HepG2 (cell line): ENCODE measurements at regions not wholly inside any gene's neighbourhood (a gene's known extent, or its start where the extent isn't known, plus 50 kb on each side); places are given as distances from the start of the nearest gene placed in this dataset.

Experiments used
- ATAC-seq: fragments of 200-7000 bp; cut with Tn5 transposase; 3 replicates; pipeline ENCODE4 v1.9.1; 2020; ENCODE audit warnings: mild to moderate bottlenecking, moderate library complexity
- BruUV-seq: library from RNA; stranded (reverse); fragments of 400-500 nt; replicated peaks from 2 replicates; lab custom pipeline; 2021; lab: Mats Ljungman, UMichigan
- CTCF ChIA-PET: fragments of 300-600 bp; formaldehyde crosslinking; extraction: SDS; loops from one replicate; lab custom pipeline; 2021; ENCODE audit warnings: low total read pairs, inconsistent platforms, low intra/inter-chr PET ratio; lab: Yijun Ruan, JAX
- POLR2A ChIA-PET: fragments of 350-600 bp; sonication (Branson Sonifier 250); formaldehyde crosslinking; loops from one replicate; lab custom pipeline; 2020; ENCODE audit warnings: antibody characterized with exemption, inconsistent platforms; lab: Yijun Ruan, JAX
- DNase-seq: peaks from one replicate; pipeline ENCODE4 v3.0.0-alpha.2; 2015; ENCODE audit warnings: low spot score
- FAIRE-seq: peaks from 3 replicates; lab custom pipeline; 2011; peaks lifted over from hg19 to GRCh38; lab: Jason Lieb, UNC
- H2AFZ ChIP-seq: one replicate; pipeline ENCODE4 v1.6.1; 2011; ENCODE audit warnings: low read length, inconsistent platforms
- H3K27ac ChIP-seq: fragments of 300-600 bp; 3 replicates; pipeline ENCODE4 v1.8.0; 2011; ENCODE audit warnings: mixed run types, mild to moderate bottlenecking, mixed read lengths, low read length, inconsistent platforms; ENCODE audit not compliant: insufficient read depth; ENCODE audit errors: extremely low read length
- H3K27me3 ChIP-seq, 2 experiments: fragments of 200-600 bp in 1 of 2; 2 replicates in 1 of 2; 3 replicates in 1 of 2; pipeline versions ENCODE4 v1.6.0 to v1.8.0; 2011; ENCODE audit warnings: low read length in 2 of 2, mild to moderate bottlenecking in 2 of 2, moderate library complexity in 2 of 2, inconsistent platforms in 1 of 2; ENCODE audit not compliant: insufficient read depth in 2 of 2, control insufficient read depth in 1 of 2
- H3K36me3 ChIP-seq, 2 experiments: fragments of 200-600 bp in 1 of 2; replicated peaks in 1 of 2; 2 replicates in 1 of 2; 3 replicates in 1 of 2; pipeline versions ENCODE4 v1.5.1 to v1.8.0; 2011; ENCODE audit warnings: low read length in 2 of 2, inconsistent platforms in 1 of 2; ENCODE audit not compliant: insufficient read depth in 2 of 2, control insufficient read depth in 1 of 2
- H3K4me1 ChIP-seq: 2 replicates; pipeline ENCODE4 v1.5.1; 2012; ENCODE audit warnings: low read length, inconsistent platforms; ENCODE audit not compliant: insufficient read depth
- H3K4me2 ChIP-seq: 2 replicates; pipeline ENCODE4 v1.6.0; 2011; ENCODE audit warnings: low read depth, low read length, inconsistent platforms
- H3K4me3 ChIP-seq, 3 experiments: fragments of 200-600 bp in 1 of 3; sonication (generic), shearing (Covaris generic) in 1 of 3; replicated peaks in 1 of 3; 2 replicates each; pipeline ENCODE4 v1.5.1; 2011 to 2016; ENCODE audit warnings: low read length in 3 of 3, inconsistent platforms in 2 of 3, low read depth in 2 of 3, mild to moderate bottlenecking in 2 of 3, control low read depth in 1 of 3, mixed read lengths in 1 of 3; ENCODE audit not compliant: insufficient read depth in 1 of 3
- H3K79me2 ChIP-seq: one replicate; pipeline ENCODE4 v1.6.1; 2011; ENCODE audit warnings: low read length, inconsistent platforms; ENCODE audit not compliant: insufficient read depth
- H3K9ac ChIP-seq: 2 replicates; pipeline ENCODE4 v1.6.0; 2011; ENCODE audit warnings: mild to moderate bottlenecking, low read depth, low read length, inconsistent platforms; ENCODE audit not compliant: insufficient read depth
- H3K9me3 ChIP-seq: 2 replicates; pipeline ENCODE4 v1.5.1; 2012; ENCODE audit warnings: mild to moderate bottlenecking, low read length
- H4K20me1 ChIP-seq: 2 replicates; pipeline ENCODE4 v1.6.0; 2011; ENCODE audit warnings: inconsistent platforms, mild to moderate bottlenecking, low read length, moderate library complexity; ENCODE audit not compliant: insufficient read depth
- ESRRA ChIP-seq: sonication (generic); formaldehyde crosslinking; IDR thresholded peaks from 2 replicates; pipeline ENCODE4 v1.5.1; 2020; ENCODE audit warnings: mild to moderate bottlenecking, low read depth, missing genetic modification reagents
- ETV5 ChIP-seq: IDR thresholded peaks from 2 replicates; pipeline ENCODE4 v1.6.1; 2018; ENCODE audit warnings: missing biosample characterization, missing genetic modification reagents, inconsistent platforms, borderline replicate concordance
- HMG20A ChIP-seq: IDR thresholded peaks from 2 replicates; pipeline ENCODE4 v1.6.1; 2016; ENCODE audit warnings: borderline replicate concordance
- HNRNPH1 ChIP-seq: fragments of 200-400 bp; formaldehyde crosslinking; optimal IDR thresholded peaks from 2 replicates; pipeline ENCODE3; 2017; ENCODE audit warnings: mild to moderate bottlenecking, low read depth, low read length
- HNRNPLL ChIP-seq: fragments of 200-400 bp; formaldehyde crosslinking; IDR thresholded peaks from 2 replicates; pipeline ENCODE4 v1.6.1; 2017; ENCODE audit warnings: mild to moderate bottlenecking, low read depth, low read length; ENCODE audit not compliant: poor library complexity, severe bottlenecking
- LBX2 ChIP-seq: sonication (generic); formaldehyde crosslinking; IDR thresholded peaks from 2 replicates; pipeline ENCODE4 v1.5.0; 2020; ENCODE audit warnings: missing genetic modification reagents, mild to moderate bottlenecking, borderline replicate concordance
- MED1 ChIP-seq: sonication (generic); formaldehyde crosslinking; IDR thresholded peaks from 2 replicates; pipeline ENCODE4 v1.4.0; 2020; ENCODE audit warnings: missing genetic modification reagents
- MTA1 ChIP-seq: sonication (generic); formaldehyde crosslinking; IDR thresholded peaks from 2 replicates; pipeline ENCODE4 v1.4.0; 2020; ENCODE audit warnings: missing genetic modification reagents, mild to moderate bottlenecking, borderline replicate concordance
- NR2F1 ChIP-seq, 2 experiments: fragments of 450-650 bp in 1 of 2; formaldehyde crosslinking in 1 of 2; IDR thresholded peaks; 2 replicates each; pipeline versions ENCODE4 v1.5.0 to v1.6.1; 2016 to 2020; ENCODE audit warnings: mild to moderate bottlenecking in 1 of 2, missing compliant biosample characterization in 1 of 2, missing genetic modification reagents in 1 of 2, moderate library complexity in 1 of 2
- SNAI1 ChIP-seq: sonication (generic); formaldehyde crosslinking; IDR thresholded peaks from 2 replicates; pipeline ENCODE4 v1.5.0; 2020; ENCODE audit warnings: mild to moderate bottlenecking, missing genetic modification reagents, borderline replicate concordance
- TCF12 ChIP-seq, 2 experiments: fragments of 450-650 bp in 1 of 2; sonication (generic) in 1 of 2; formaldehyde crosslinking in 1 of 2; IDR thresholded peaks; 2 replicates each; pipeline versions ENCODE4 v1.6.1 to v1.8.0; 2017 to 2022; ENCODE audit warnings: antibody characterized with exemption in 1 of 2, mild to moderate bottlenecking in 1 of 2, missing genetic modification reagents in 1 of 2, moderate library complexity in 1 of 2
- TCF7 ChIP-seq: sonication (generic); IDR thresholded peaks from 2 replicates; pipeline ENCODE4 v1.6.1; 2016; ENCODE audit warnings: antibody characterized with exemption, low read depth
- TOE1 ChIP-seq: sonication (generic); formaldehyde crosslinking; IDR thresholded peaks from 2 replicates; pipeline ENCODE4 v1.4.0; 2020; ENCODE audit warnings: mild to moderate bottlenecking, missing genetic modification reagents
- U2AF1 ChIP-seq: fragments of 200-400 bp; formaldehyde crosslinking; optimal IDR thresholded peaks from 2 replicates; pipeline ENCODE3; 2017; ENCODE audit warnings: mild to moderate bottlenecking, low read depth, low read length
- ZBTB1 ChIP-seq: sonication (generic); formaldehyde crosslinking; IDR thresholded peaks from 2 replicates; pipeline ENCODE4 v1.4.0; 2020; ENCODE audit warnings: missing genetic modification reagents, borderline replicate concordance
- ZNF260 ChIP-seq: sonication (generic); formaldehyde crosslinking; IDR thresholded peaks from 2 replicates; pipeline ENCODE4 v1.4.0; 2020; ENCODE audit warnings: missing genetic modification reagents, low read depth, mild to moderate bottlenecking, borderline replicate concordance
- ZNF44 ChIP-seq: sonication (generic); formaldehyde crosslinking; IDR thresholded peaks from 2 replicates; pipeline ENCODE4 v1.5.1; 2020; ENCODE audit warnings: mild to moderate bottlenecking, missing genetic modification reagents
- ZNF567 ChIP-seq: sonication (generic); formaldehyde crosslinking; IDR thresholded peaks from 2 replicates; pipeline ENCODE4 v1.8.1; 2023; ENCODE audit warnings: mild to moderate bottlenecking, missing genetic modification reagents, borderline replicate concordance
- ZSCAN29 ChIP-seq: sonication (generic); formaldehyde crosslinking; conservative IDR thresholded peaks from 2 replicates; pipeline ENCODE4 v1.4.0; 2020; ENCODE audit warnings: mild to moderate bottlenecking, missing genetic modification reagents
- WGBS: methylation state at CpG from one replicate; pipeline ENCODE4 v1.1.6; 2017; ENCODE audit warnings: low lambda C conversion rate; 5-methylcytosine and 5-hydroxymethylcytosine counted together
- in situ Hi-C: cut with HindIII; loops from 2 replicates; pipeline ENCODE4 v1.10.0; 2017; ENCODE audit warnings: low pct_unique_long_range_greater_than_20kb; ENCODE audit not compliant: extremely low pct_ligation_motif_present
- intact Hi-C: fragments of 100-400 bp; cut with micrococcal nuclease; formaldehyde crosslinking; loops from one replicate; pipeline ENCODE4 v1.10.0; 2022; ENCODE audit not compliant: unreplicated experiment
- TF ChIP-seq, protein P1 (sequence below): sonication (generic); formaldehyde crosslinking; conservative IDR thresholded peaks from 2 replicates; pipeline ENCODE4 v1.8.0; 2022; ENCODE audit warnings: mild to moderate bottlenecking, moderate library complexity, missing genetic modification reagents

DNA sequence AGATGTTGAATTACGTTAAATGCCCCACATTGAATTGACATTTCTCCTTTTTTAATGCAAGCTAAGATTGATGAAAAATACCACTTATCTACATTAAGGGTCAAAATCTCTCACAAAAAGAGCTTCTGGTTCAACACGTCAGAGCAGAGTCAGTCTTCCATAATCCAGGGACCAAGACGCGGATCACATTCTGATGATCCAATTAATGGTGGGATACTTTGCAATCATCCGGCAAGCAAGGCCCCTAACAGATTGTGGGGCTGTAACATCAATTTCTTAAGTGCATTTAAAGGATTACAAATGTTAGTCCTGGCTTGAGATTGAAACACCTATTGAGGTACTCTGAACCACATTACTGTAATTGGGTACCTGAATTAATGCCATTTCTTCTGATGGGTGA lies 120.2 kb upstream of the ESRRG start (continued):
- no peak for TF ChIP-seq SNAI1 (CRISPR knock-in tag)

GRCh38 chr1:216841165-216841564 lies 117.9 kb upstream of the ESRRG start:
- TF ChIP-seq, protein P1, sequence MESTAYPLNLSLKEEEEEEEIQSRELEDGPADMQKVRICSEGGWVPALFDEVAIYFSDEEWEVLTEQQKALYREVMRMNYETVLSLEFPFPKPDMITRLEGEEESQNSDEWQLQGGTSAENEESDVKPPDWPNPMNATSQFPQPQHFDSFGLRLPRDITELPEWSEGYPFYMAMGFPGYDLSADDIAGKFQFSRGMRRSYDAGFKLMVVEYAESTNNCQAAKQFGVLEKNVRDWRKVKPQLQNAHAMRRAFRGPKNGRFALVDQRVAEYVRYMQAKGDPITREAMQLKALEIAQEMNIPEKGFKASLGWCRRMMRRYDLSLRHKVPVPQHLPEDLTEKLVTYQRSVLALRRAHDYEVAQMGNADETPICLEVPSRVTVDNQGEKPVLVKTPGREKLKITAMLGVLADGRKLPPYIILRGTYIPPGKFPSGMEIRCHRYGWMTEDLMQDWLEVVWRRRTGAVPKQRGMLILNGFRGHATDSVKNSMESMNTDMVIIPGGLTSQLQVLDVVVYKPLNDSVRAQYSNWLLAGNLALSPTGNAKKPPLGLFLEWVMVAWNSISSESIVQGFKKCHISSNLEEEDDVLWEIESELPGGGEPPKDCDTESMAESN (CRISPR knock-in tag): no peak
- TF ChIP-seq ZSCAN29 (CRISPR knock-in tag): no peak
- no peak for TF ChIP-seq HNRNPH1
- no peak for TF ChIP-seq ZNF567 (CRISPR knock-in tag)
- no peak for TF ChIP-seq TCF7
- TF ChIP-seq ZNF44: no peak
- no peak for TF ChIP-seq HNRNPLL
- TF ChIP-seq LBX2 (CRISPR knock-in tag): no peak
- no peak for TF ChIP-seq ESRRA (CRISPR knock-in tag)
- no peak for TF ChIP-seq ZBTB1
- no peak for TF ChIP-seq TOE1
- TF ChIP-seq TCF12 (IDR thresholded peaks at IDR 0.05): no peak
- TF ChIP-seq TCF12 (CRISPR knock-in tag; IDR thresholded peaks at IDR 0.05): no peak
- no peak for TF ChIP-seq ETV5
- TF ChIP-seq HMG20A (CRISPR knock-in tag): no peak
- no peak for TF ChIP-seq U2AF1
- TF ChIP-seq ZNF260 (CRISPR knock-in tag): no peak
- no peak for TF ChIP-seq MTA1 (CRISPR knock-in tag)
- TF ChIP-seq MED1 (CRISPR knock-in tag): no peak
- no peak for TF ChIP-seq NR2F1 (CRISPR knock-in tag; IDR thresholded peaks at IDR 0.05)
- Histone ChIP-seq H3K27ac (no peak overlapping the region), H3K9ac (no peak overlapping the region), H3K27me3 (no peaks in the 10 kb centered on the region), H4K20me1 (no peaks in the 10 kb centered on the region), H3K4me3 (no peak overlapping the region), H3K36me3 (no peaks in the 10 kb centered on the region), H2AFZ (no peak overlapping the region), H3K4me2 (no peak overlapping the region), H3K9me3 (no peaks in the 10 kb centered on the region), H3K79me2 (no peaks in the 10 kb centered on the region), H3K4me1 (no peaks in the 10 kb centered on the region)
- ATAC-seq (no peak), FAIRE-seq (no peak), DNase-seq (no peak)
- ChIA-PET POLR2A (no interaction called here), CTCF (no interaction called here)
- BruUV-seq: no TSS peak
- WGBS: 21% methylated on average over 3 of the region's 3 CpGs
- in situ Hi-C loops (no loop called here), intact Hi-C loops (no loop called here)
